ENCODE measurements at regions not wholly inside any gene's neighbourhood (a gene's known extent, or its start where the extent isn't known, plus 50 kb on each side); places are given as distances from the start of the nearest gene placed in this dataset.

- no peaks in the 10 kb centered on the region for H3K4me1 ChIP-seq
- H3K36me3 ChIP-seq = no peaks in the 10 kb centered on the region
- H3K27me3 ChIP-seq (ENCODE audit: low read depth) = no peaks in the 10 kb centered on the region
- DNase-seq = no peak
- TF ChIP-seq, protein P1, sequence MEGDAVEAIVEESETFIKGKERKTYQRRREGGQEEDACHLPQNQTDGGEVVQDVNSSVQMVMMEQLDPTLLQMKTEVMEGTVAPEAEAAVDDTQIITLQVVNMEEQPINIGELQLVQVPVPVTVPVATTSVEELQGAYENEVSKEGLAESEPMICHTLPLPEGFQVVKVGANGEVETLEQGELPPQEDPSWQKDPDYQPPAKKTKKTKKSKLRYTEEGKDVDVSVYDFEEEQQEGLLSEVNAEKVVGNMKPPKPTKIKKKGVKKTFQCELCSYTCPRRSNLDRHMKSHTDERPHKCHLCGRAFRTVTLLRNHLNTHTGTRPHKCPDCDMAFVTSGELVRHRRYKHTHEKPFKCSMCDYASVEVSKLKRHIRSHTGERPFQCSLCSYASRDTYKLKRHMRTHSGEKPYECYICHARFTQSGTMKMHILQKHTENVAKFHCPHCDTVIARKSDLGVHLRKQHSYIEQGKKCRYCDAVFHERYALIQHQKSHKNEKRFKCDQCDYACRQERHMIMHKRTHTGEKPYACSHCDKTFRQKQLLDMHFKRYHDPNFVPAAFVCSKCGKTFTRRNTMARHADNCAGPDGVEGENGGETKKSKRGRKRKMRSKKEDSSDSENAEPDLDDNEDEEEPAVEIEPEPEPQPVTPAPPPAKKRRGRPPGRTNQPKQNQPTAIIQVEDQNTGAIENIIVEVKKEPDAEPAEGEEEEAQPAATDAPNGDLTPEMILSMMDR (IDR thresholded peaks at IDR 0.05; ENCODE audit: borderline replicate concordance) = no peak
- H3K9me3 ChIP-seq (replicated peaks) = no peaks in the 10 kb centered on the region
- intact Hi-C loops (cut with micrococcal nuclease) = no loop called here
- no peak overlapping the region for H3K4me3 ChIP-seq
- no peak overlapping the region for H3K27ac ChIP-seq (replicated peaks)
These were observed 416.1 kb upstream of the CTNND2 start for GRCh38 chr5:12320331-12320730.

GRCh38 chr5:12316812-12317211 is 412.6 kb upstream of the CTNND2 start:
- H3K4me1 ChIP-seq = no peaks in the 10 kb centered on the region
- TF ChIP-seq, protein P1 (IDR thresholded peaks at IDR 0.05; ENCODE audit: borderline replicate concordance) = no peak
- DNase-seq = no peak
- intact Hi-C loops (cut with micrococcal nuclease) = no loop called here
- H3K27ac ChIP-seq (replicated peaks) = no peak overlapping the region
- no peak overlapping the region for H3K4me3 ChIP-seq
- H3K27me3 ChIP-seq (ENCODE audit: low read depth) = no peaks in the 10 kb centered on the region
- H3K36me3 ChIP-seq = no peaks in the 10 kb centered on the region
- H3K9me3 ChIP-seq (replicated peaks) = no peaks in the 10 kb centered on the region

GRCh38 chr5:12315461-12315860 is 411.2 kb upstream of the CTNND2 start:
- H3K27ac ChIP-seq (replicated peaks) = no peak overlapping the region
- TF ChIP-seq, protein P1 (IDR thresholded peaks at IDR 0.05; ENCODE audit: borderline replicate concordance) = no peak
- intact Hi-C loops (cut with micrococcal nuclease) = no loop called here
- H3K27me3 ChIP-seq (ENCODE audit: low read depth) = no peaks in the 10 kb centered on the region
- H3K9me3 ChIP-seq (replicated peaks) = no peaks in the 10 kb centered on the region
- H3K4me1 ChIP-seq = no peaks in the 10 kb centered on the region
- DNase-seq = no peak
- H3K4me3 ChIP-seq = no peak overlapping the region
- H3K36me3 ChIP-seq = no peaks in the 10 kb centered on the region

DNA sequence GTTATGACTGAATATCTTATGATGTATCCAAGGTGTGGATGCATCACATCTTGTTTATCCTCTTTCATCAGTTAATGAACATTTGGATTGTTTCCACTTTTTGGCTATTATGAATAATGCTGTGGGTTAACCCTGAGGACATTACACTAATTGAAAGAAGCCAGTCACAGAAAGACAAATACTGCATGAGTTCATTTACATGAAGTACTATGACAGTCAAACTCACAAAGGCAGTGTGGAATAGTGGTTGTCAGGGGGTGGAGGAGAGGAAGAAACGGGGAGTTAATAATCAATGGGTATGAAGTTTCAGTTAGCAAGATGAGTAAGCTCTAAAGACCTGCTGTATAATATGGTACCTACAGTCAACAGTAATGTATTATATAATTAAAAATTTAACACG is 409.4 kb upstream of the CTNND2 start:
- TF ChIP-seq, protein P1 (IDR thresholded peaks at IDR 0.05; ENCODE audit: borderline replicate concordance) = no peak
- DNase-seq = no peak
- H3K27ac ChIP-seq (replicated peaks) = no peak overlapping the region
- no peaks in the 10 kb centered on the region for H3K9me3 ChIP-seq (replicated peaks)
- no peaks in the 10 kb centered on the region for H3K27me3 ChIP-seq (ENCODE audit: low read depth)
- H3K4me3 ChIP-seq = no peak overlapping the region
- intact Hi-C loops (cut with micrococcal nuclease) = no loop called here
- no peaks in the 10 kb centered on the region for H3K36me3 ChIP-seq
- no peaks in the 10 kb centered on the region for H3K4me1 ChIP-seq

- TF ChIP-seq, protein P1 (IDR thresholded peaks at IDR 0.05; ENCODE audit: borderline replicate concordance) = no peak
- no peaks in the 10 kb centered on the region for H3K27me3 ChIP-seq (ENCODE audit: low read depth)
- intact Hi-C loops (cut with micrococcal nuclease) = no loop called here
- no peaks in the 10 kb centered on the region for H3K36me3 ChIP-seq
- no peaks in the 10 kb centered on the region for H3K4me1 ChIP-seq
- no peak for DNase-seq
- H3K4me3 ChIP-seq = no peak overlapping the region
- peaks cover 10% of the 10 kb centered on the region for H3K9me3 ChIP-seq (replicated peaks)
- H3K27ac ChIP-seq (replicated peaks) = no peak overlapping the region
These were observed 408.1 kb upstream of the CTNND2 start for GRCh38 chr5:12312343-12312742.

DNA sequence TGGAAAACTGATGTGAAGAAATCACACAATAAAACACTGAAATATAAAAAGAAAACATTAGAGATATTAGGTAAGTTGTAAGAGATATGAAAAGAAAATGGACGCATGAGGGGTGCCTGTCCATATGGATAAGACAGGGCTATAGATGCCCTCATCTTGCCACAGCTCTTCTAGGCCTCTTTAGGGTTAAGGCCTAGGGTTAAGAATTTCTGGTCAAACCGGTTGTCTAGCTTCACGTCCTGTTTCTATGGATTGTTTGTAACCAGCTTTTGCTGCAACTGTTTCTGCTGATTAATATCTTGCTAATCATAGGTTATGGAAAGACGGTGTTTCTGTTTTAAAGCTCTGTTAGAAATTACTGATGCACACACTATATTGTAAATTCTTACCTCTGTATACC is 389.9 kb upstream of the CTNND2 start:
- Histone ChIP-seq H3K4me1 (no peaks in the 10 kb centered on the region), H3K36me3 (no peaks in the 10 kb centered on the region), H3K4me3 (no peak overlapping the region), H3K27me3 (ENCODE audit: low read depth) (no peaks in the 10 kb centered on the region), H3K27ac (replicated peaks) (no peak overlapping the region), H3K9me3 (replicated peaks) (peaks cover 50% of the 10 kb centered on the region)
- TF ChIP-seq, protein P1 (IDR thresholded peaks at IDR 0.05; ENCODE audit: borderline replicate concordance) = no peak
- DNase-seq = no peak
- intact Hi-C loops (cut with micrococcal nuclease) = no loop called here

Data from left ventricle myocardium inferior (tissue), 1 donor.